Fibroblast of villous mesenchyme (primary cell): ENCODE measurements at regions not wholly inside any gene's neighbourhood (a gene's known extent, or its start where the extent isn't known, plus 50 kb on each side); places are given as distances from the start of the nearest gene placed in this dataset.
"Not testable (repeated sequence)": the region's sequence is repeated elsewhere in the genome, so short reads cannot be mapped to it uniquely, and the experiment has no call there.

Source experiments
- DNase-seq: peaks from one replicate; pipeline ENCODE4 v3.0.0-alpha.2; 2010; ENCODE audit warnings: low read depth
- H3K4me3 ChIP-seq: 2 replicates; pipeline ENCODE4 v1.5.1; 2011; ENCODE audit warnings: low read depth, mild to moderate bottlenecking, low read length
- CTCF ChIP-seq: IDR thresholded peaks from 2 replicates; pipeline ENCODE4 v1.5.1; 2012; ENCODE audit warnings: low read depth, mild to moderate bottlenecking, low read length; ENCODE audit not compliant: insufficient read depth

GRCh38 chr6:84967965-84968364, 203.6 kb upstream of the TBX18 start:
- TF ChIP-seq CTCF: no peak
- no peak overlapping the region for H3K4me3 ChIP-seq
- no peak for DNase-seq

- peak; percentile 41 for DNase-seq
- no peak overlapping the region for H3K4me3 ChIP-seq
- TF ChIP-seq CTCF: peak; percentile 73
These were observed 203.0 kb upstream of the TBX18 start for GRCh38 chr6:84967389-84967788.

- H3K4me3 ChIP-seq: no peak overlapping the region
- TF ChIP-seq CTCF: no peak
- DNase-seq: no peak
These were observed 188.8 kb upstream of the TBX18 start for GRCh38 chr6:84953111-84953755.

GRCh38 chr6:84944926-84945325, 180.5 kb upstream of the TBX18 start:
- DNase-seq, H3K4me3 ChIP-seq: not testable (repeated sequence)

- TF ChIP-seq CTCF: no peak
- no peak overlapping the region for H3K4me3 ChIP-seq
- DNase-seq: no peak
These were observed 179.5 kb upstream of the TBX18 start for GRCh38 chr6:84943905-84944304.

GRCh38 chr6:84941609-84942008, 177.2 kb upstream of the TBX18 start:
- DNase-seq, H3K4me3 ChIP-seq: not testable (repeated sequence)

GRCh38 chr6:84929212-84929611, 164.8 kb upstream of the TBX18 start:
- H3K4me3 ChIP-seq: no peak overlapping the region

More at GRCh38 chr6:84929212-84929611, 164.8 kb upstream of the TBX18 start:
- DNase-seq: no peak
- TF ChIP-seq CTCF: no peak
